SK-N-SH (cell line): ENCODE measurements at regions not wholly inside any gene's neighbourhood (a gene's known extent, or its start where the extent isn't known, plus 50 kb on each side); places are given as distances from the start of the nearest gene placed in this dataset.

Source experiments
- ELF1 ChIP-seq: IDR thresholded peaks from 2 replicates; pipeline ENCODE4 v1.4.0; 2012
- EP300 ChIP-seq, 2 experiments: IDR thresholded peaks; 2 replicates each; pipeline versions ENCODE4 v1.4.0 to v1.6.1; 2012; ENCODE audit warnings: borderline replicate concordance in 1 of 2, low read depth in 1 of 2, low read length in 1 of 2
- EZH2phosphoT487 ChIP-seq: fragments of 200-600 bp; sonication (generic); IDR thresholded peaks from 2 replicates; pipeline ENCODE4 v1.6.1; 2017; ENCODE audit warnings: low read depth, mixed run types, mild to moderate bottlenecking, antibody characterized with exemption, moderate library complexity, borderline replicate concordance
- FOXM1 ChIP-seq: IDR thresholded peaks from 2 replicates; pipeline ENCODE4 v1.4.0; 2012; ENCODE audit warnings: low read depth, mild to moderate bottlenecking
- NRF1 ChIP-seq: IDR thresholded peaks from 2 replicates; pipeline ENCODE4 v1.6.1; 2012; ENCODE audit warnings: low read depth, mild to moderate bottlenecking, low read length

DNA sequence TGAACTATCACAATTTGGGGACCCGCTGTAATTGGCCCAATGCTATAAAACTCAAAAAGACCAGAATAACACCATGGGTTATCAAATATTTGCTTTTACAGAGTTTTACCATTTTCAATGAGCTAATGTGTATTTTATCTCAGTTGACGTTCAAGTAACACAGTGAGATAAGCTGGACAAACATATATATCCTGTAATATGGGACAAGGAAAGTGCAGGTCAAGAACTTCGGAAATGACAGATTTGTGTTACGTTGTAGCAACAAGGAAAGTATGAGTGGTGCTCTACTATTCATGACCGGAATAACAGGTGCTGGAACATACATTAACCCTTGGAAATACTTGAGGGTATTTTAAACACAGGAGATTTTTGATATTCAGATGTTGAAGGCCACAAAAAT lies 566.4 kb upstream of the FLRT2 start:
- TF ChIP-seq EZH2phosphoT487: no peak
- TF ChIP-seq ELF1: no peak
- no peak for TF ChIP-seq NRF1
- no peak for TF ChIP-seq EP300 (IDR thresholded peaks at IDR 0.05; ENCODE audit: borderline replicate concordance in 1 of 2, low read depth in 1 of 2, low read length in 1 of 2)
- TF ChIP-seq FOXM1: no peak
